ENCODE measurements at regions not wholly inside any gene's neighbourhood (a gene's known extent, or its start where the extent isn't known, plus 50 kb on each side); places are given as distances from the start of the nearest gene placed in this dataset.

DNA sequence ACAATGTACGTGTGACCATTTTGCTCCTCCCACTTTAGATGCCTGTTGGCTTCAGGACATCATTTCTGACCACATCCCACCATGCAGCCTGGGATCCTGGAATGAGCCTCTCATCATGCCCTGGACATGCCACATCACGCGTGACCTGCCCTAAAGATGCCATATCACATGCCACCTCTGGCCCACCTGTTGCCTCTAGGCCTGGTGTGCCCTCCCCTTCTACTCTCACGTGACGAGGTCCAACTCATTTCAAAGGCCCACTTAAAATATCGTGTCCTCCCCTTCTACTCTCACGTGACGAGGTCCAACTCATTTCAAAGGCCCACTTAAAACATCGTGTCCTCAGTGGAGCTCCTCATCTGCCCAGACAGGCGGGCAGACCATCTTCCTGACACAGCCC is 254.9 kb downstream of the TEX36 start:
- H3K27ac Mint-ChIP-seq = peak overlapping the region; percentile 53

DNA sequence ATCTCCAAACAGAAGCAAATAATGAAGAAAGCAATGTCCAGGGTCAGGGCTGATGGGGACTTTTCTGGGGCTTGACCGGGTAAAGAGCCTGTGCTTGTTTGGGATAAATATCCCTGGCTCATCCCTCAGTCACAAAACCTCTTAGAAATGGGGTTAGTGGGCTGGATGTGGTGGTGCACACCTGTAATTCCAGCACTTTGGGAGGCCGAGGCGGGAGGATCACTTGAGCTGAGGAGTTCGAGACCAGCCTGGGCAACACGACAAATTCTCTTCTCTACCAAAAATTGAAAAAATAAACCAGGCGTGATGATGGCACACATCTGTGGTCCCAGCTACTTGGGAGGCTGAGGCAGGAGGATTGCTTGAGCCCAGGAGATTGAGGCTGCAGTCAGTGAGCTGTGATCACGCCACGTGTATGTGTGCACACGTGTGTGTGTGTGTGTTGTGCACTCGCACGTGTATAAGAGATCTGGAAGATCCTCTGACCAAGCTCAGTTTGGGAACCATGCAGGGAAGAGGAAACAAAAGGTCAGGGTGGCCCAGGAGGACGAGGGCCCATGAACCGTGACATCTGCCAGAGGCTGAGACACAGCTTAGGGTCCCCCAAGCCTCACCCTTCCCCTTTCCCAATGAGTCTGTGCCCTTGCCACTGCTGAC is 258.6 kb downstream of the TEX36 start:
- DNase-seq (ENCODE audit: low spot score, unreplicated experiment) = no peak
- Mint-ChIP-seq H3K36me3 (ENCODE audit: insufficient read depth) (no peaks in the 10 kb centered on the region), H3K4me1 (ENCODE audit: low read depth) (no peaks in the 10 kb centered on the region), H3K9me3 (ENCODE audit: low read depth) (no peaks in the 10 kb centered on the region), H3K27ac (no peak overlapping the region), H3K27me3 (peaks cover 24% of the 10 kb centered on the region), H3K4me3 (ENCODE audit: low read depth) (no peak overlapping the region)
- no peak for TF ChIP-seq CTCF (IDR thresholded peaks at IDR 0.05; ENCODE audit: unreplicated experiment)

More for the DNA sequence above, 254.9 kb downstream of the TEX36 start:
- H3K9me3 Mint-ChIP-seq (ENCODE audit: low read depth) = peaks cover 4% of the 10 kb centered on the region
- TF ChIP-seq CTCF (IDR thresholded peaks at IDR 0.05; ENCODE audit: unreplicated experiment) = no peak
- H3K4me3 Mint-ChIP-seq (ENCODE audit: low read depth) = no peak overlapping the region
- no peak for DNase-seq (ENCODE audit: low spot score, unreplicated experiment)
- H3K36me3 Mint-ChIP-seq (ENCODE audit: insufficient read depth) = no peaks in the 10 kb centered on the region
- peaks cover 18% of the 10 kb centered on the region for H3K27me3 Mint-ChIP-seq
- H3K4me1 Mint-ChIP-seq (ENCODE audit: low read depth) = no peaks in the 10 kb centered on the region

DNA sequence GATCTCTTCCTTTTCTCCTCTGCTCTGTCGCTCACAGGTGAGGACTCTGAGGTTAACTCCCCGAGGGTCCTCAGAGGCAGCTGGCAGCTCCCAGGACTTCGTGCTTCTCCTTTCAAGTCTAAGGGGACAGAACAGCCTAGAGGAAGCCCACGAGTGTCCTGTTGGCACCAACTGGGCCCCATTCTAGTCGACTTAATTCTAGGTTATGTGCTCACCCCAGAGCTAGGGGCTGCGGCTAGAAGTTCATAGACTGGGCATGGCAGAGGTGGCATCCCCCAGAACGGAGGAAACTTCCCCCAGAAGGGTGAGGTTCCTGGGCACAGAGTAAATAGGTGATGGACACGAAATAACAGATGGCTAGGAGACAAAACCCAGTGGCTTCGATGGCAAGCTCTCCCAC is 259.4 kb downstream of the TEX36 start:
- Mint-ChIP-seq H3K27ac (no peak overlapping the region), H3K27me3 (peaks cover 24% of the 10 kb centered on the region), H3K36me3 (ENCODE audit: insufficient read depth) (no peaks in the 10 kb centered on the region)

GRCh38 chr10:125419831-125420230 is 259.5 kb upstream of the CTBP2 start:
- no peak overlapping the region for H3K27ac Mint-ChIP-seq
- peaks cover 27% of the 10 kb centered on the region for H3K27me3 Mint-ChIP-seq

More for the DNA sequence above, 259.4 kb downstream of the TEX36 start:
- H3K9me3 Mint-ChIP-seq (ENCODE audit: low read depth) = no peaks in the 10 kb centered on the region
- no peak overlapping the region for H3K4me3 Mint-ChIP-seq (ENCODE audit: low read depth)
- no peaks in the 10 kb centered on the region for H3K4me1 Mint-ChIP-seq (ENCODE audit: low read depth)
- no peak for TF ChIP-seq CTCF (IDR thresholded peaks at IDR 0.05; ENCODE audit: unreplicated experiment)
- DNase-seq (ENCODE audit: low spot score, unreplicated experiment) = no peak

DNA sequence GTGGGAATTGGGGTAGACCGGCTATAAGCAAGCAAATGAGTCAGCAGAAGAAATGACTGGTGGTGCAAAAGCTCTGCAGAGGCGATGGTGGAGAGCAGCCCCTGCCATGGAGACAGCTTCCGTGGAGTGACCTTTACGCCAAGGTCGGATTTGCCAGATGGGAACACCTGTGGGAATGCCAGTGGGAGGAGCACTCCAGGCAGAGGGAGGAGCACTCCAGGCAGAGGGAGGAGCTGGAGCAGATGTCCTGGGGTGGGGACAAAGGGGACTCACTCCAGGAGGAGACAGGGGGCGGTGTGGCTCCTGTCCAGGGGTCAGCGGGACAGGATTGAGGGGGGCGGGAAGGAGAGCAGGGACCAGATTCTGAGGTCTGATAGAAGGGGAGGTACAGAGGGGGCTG is 258.8 kb upstream of the CTBP2 start:
- no peak overlapping the region for H3K27ac Mint-ChIP-seq
- no peak overlapping the region for H3K4me3 Mint-ChIP-seq (ENCODE audit: low read depth)
- no peaks in the 10 kb centered on the region for H3K36me3 Mint-ChIP-seq (ENCODE audit: insufficient read depth)
- no peaks in the 10 kb centered on the region for H3K9me3 Mint-ChIP-seq (ENCODE audit: low read depth)
- peaks cover 25% of the 10 kb centered on the region for H3K27me3 Mint-ChIP-seq
- H3K4me1 Mint-ChIP-seq (ENCODE audit: low read depth) = peaks cover 1% of the 10 kb centered on the region
- no peak for DNase-seq (ENCODE audit: low spot score, unreplicated experiment)
- TF ChIP-seq CTCF (IDR thresholded peaks at IDR 0.05; ENCODE audit: unreplicated experiment) = no peak

More at GRCh38 chr10:125419831-125420230, 259.5 kb upstream of the CTBP2 start:
- TF ChIP-seq CTCF (IDR thresholded peaks at IDR 0.05; ENCODE audit: unreplicated experiment) = no peak
- DNase-seq (ENCODE audit: low spot score, unreplicated experiment) = no peak
- H3K4me1 Mint-ChIP-seq (ENCODE audit: low read depth) = peaks cover 1% of the 10 kb centered on the region
- no peaks in the 10 kb centered on the region for H3K9me3 Mint-ChIP-seq (ENCODE audit: low read depth)
- no peak overlapping the region for H3K4me3 Mint-ChIP-seq (ENCODE audit: low read depth)
- H3K36me3 Mint-ChIP-seq (ENCODE audit: insufficient read depth) = no peaks in the 10 kb centered on the region

Measured in progenitor cell of endocrine pancreas (in vitro differentiated cells).